ENCODE measurements at regions not wholly inside any gene's neighbourhood (a gene's known extent, or its start where the extent isn't known, plus 50 kb on each side); places are given as distances from the start of the nearest gene placed in this dataset.

DNA sequence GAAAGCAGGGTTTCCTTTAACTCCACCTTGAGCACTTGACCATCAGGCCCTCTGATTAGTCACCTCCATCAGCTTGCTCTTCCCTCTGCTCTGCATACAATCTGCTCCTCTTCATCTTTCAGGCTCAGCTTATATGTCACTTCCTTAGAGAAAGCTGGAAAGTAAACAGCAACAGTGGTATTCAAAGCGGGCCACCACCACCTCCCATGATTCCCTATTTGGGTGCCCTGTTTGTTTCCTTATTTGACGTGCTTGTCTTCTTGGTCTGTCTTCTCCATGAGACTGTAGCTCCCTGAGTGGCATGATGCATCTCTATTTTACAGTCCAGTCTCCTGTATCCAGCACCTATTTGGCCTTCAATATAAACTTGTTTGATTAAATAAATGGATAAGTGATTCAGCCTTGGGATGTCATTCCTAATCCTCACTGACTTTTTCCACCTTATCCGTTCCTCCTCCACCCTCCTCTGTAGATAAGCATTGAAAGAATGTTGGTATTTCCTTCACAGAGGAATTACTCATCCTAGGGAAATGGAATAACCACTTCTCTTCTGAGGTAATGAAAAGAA is 102.8 kb upstream of the SGK1 start:
- H3K27me3 ChIP-seq (replicated peaks): no peaks in the 10 kb centered on the region
- peak; percentile 78 for DNase-seq
- peak overlapping the region; percentile 96 for H3K27ac ChIP-seq
- no peak overlapping the region for H3K4me3 ChIP-seq (ENCODE audit: low read depth, low read length)
- in situ Hi-C loops (cut with HindIII; ENCODE audit: low pct_ligation_motif_present, low sequenced_read_pairs): no loop called here
- TF ChIP-seq, protein P1, sequence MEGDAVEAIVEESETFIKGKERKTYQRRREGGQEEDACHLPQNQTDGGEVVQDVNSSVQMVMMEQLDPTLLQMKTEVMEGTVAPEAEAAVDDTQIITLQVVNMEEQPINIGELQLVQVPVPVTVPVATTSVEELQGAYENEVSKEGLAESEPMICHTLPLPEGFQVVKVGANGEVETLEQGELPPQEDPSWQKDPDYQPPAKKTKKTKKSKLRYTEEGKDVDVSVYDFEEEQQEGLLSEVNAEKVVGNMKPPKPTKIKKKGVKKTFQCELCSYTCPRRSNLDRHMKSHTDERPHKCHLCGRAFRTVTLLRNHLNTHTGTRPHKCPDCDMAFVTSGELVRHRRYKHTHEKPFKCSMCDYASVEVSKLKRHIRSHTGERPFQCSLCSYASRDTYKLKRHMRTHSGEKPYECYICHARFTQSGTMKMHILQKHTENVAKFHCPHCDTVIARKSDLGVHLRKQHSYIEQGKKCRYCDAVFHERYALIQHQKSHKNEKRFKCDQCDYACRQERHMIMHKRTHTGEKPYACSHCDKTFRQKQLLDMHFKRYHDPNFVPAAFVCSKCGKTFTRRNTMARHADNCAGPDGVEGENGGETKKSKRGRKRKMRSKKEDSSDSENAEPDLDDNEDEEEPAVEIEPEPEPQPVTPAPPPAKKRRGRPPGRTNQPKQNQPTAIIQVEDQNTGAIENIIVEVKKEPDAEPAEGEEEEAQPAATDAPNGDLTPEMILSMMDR (IDR thresholded peaks at IDR 0.05; ENCODE audit: low read depth, low read length, missing control alignments): no peak
- H3K36me3 ChIP-seq (replicated peaks): no peaks in the 10 kb centered on the region

DNA sequence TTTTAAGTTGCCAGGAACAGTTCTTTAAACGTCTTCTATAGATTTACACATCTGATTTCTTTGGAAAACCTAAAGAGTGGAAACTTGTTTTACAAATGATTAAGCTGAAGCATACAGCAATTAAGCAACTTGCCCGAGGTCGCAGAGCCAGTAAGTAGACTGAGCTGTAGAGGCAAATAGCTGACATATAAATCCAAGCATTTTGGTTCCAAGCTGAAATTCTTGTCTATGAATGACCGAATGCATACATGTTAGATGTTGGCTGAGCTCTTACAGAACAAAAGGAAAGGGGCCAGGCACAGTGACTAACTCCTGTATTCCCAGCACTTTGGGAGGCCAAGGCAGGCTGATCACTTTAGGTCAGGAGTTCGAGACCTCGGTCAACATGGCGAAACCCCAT is 101.8 kb upstream of the SGK1 start:
- no peak overlapping the region for H3K4me3 ChIP-seq (ENCODE audit: low read depth, low read length)
- peak overlapping the region; percentile 96 for H3K27ac ChIP-seq
- DNase-seq: no peak
- TF ChIP-seq, protein P1 (IDR thresholded peaks at IDR 0.05; ENCODE audit: low read depth, low read length, missing control alignments): no peak
- no peaks in the 10 kb centered on the region for H3K27me3 ChIP-seq (replicated peaks)
- H3K36me3 ChIP-seq (replicated peaks): no peaks in the 10 kb centered on the region
- in situ Hi-C loops (cut with HindIII; ENCODE audit: low pct_ligation_motif_present, low sequenced_read_pairs): no loop called here

DNA sequence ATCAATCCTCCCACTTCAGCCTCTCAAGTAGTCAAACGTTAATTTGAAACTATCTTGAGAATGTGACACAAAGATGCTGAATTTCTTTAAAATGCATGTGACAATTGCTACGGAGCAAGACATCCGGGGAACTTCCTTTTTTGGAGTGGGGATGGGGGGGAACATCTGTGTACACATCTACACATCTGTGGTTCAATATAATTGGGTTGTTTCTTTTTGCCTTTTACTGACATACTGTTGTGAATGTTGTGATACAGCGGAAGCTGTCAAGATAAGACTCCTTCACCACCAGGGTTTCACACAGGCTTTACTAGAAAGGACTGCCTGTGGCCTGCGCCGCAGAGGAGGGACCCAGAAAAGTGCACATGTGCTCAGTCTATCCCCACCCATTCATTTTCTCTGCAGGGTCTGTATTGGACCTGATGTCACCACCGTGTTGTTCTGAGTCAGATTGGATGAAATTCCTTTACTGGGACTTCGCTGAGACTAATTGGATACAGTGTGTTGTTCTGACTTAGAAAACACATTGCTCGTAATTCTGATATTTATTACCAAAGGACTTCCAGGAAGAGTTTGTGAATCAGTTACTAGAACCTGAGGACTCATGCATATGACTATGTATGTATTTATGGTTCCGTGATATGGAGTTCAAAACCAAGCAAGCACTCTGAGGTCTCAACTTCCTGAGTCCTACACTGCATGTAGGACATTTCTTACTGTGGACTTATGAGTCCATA is 98.7 kb upstream of the SGK1 start:
- H3K27me3 ChIP-seq (replicated peaks): no peaks in the 10 kb centered on the region
- no peak overlapping the region for H3K4me3 ChIP-seq (ENCODE audit: low read depth, low read length)

DNA sequence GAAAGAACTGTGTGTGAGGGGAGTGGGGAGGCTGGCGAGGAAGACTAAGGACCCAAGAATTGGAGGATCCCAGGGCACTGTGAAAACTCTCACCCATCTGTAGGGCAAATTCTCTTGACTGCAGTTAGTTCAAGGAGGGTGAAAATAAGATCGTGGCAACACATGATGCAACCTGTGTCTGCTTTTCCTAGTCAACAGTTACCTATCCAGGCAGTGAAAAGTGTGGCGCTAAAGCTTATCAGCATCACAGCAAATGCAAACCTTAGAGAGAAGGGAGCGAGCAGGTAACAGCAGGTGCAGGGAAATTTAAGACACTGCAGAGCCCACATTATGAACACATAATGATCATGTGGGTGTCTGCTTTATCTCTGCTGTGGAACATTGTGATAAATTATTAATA is 97.7 kb upstream of the SGK1 start:
- TF ChIP-seq, protein P1 (IDR thresholded peaks at IDR 0.05; ENCODE audit: low read depth, low read length, missing control alignments): no peak
- H3K27ac ChIP-seq: no peak overlapping the region
- H3K27me3 ChIP-seq (replicated peaks): no peaks in the 10 kb centered on the region
- no peak for DNase-seq
- no peak overlapping the region for H3K4me3 ChIP-seq (ENCODE audit: low read depth, low read length)
- in situ Hi-C loops (cut with HindIII; ENCODE audit: low pct_ligation_motif_present, low sequenced_read_pairs): no loop called here
- H3K36me3 ChIP-seq (replicated peaks): no peaks in the 10 kb centered on the region

More for the DNA sequence above, 98.7 kb upstream of the SGK1 start:
- TF ChIP-seq, protein P1 (IDR thresholded peaks at IDR 0.05; ENCODE audit: low read depth, low read length, missing control alignments): no peak
- in situ Hi-C loops (cut with HindIII; ENCODE audit: low pct_ligation_motif_present, low sequenced_read_pairs): no loop called here
- H3K27ac ChIP-seq: peak overlapping the region; percentile 55
- peak; percentile 69 for DNase-seq
- H3K36me3 ChIP-seq (replicated peaks): no peaks in the 10 kb centered on the region

DNA sequence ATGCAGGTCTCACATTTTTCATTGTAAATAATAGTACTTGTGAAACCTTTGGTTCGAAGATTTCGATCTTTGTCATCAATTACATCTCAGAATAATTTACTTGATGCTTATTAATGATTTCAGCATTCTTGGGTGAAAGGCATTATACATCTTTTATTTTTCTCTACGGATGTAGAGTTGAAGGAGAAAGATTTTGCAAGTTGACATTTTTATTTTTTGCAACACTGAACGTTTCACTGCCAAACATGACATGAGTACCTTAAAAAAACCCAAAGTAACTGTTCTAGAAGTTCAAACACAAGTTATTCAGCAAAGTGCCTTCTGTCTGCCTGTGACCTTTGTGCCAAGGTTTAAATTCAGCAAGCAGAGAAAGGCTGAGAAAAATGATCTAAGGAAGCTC is 97.3 kb upstream of the SGK1 start:
- Histone ChIP-seq H3K27ac (no peak overlapping the region), H3K36me3 (replicated peaks) (no peaks in the 10 kb centered on the region), H3K4me3 (ENCODE audit: low read depth, low read length) (no peak overlapping the region), H3K27me3 (replicated peaks) (no peaks in the 10 kb centered on the region)
- in situ Hi-C loops (cut with HindIII; ENCODE audit: low pct_ligation_motif_present, low sequenced_read_pairs): no loop called here
- TF ChIP-seq, protein P1 (IDR thresholded peaks at IDR 0.05; ENCODE audit: low read depth, low read length, missing control alignments): no peak
- DNase-seq: no peak
